Fibroblast of lung (primary cell): ENCODE measurements at regions not wholly inside any gene's neighbourhood (a gene's known extent, or its start where the extent isn't known, plus 50 kb on each side); places are given as distances from the start of the nearest gene placed in this dataset.

ENCODE experiments used
- DNase-seq, 2 donors: peaks; one replicate each; pipeline versions ENCODE4 v3.0.0 to v3.0.0-alpha.2; 2010; ENCODE audit warnings: low read depth in 2 of 2
- H2AFZ ChIP-seq: 2 replicates; pipeline ENCODE4 v1.5.1; 2012; ENCODE audit warnings: low read length, control low read depth, inconsistent platforms
- H3K27ac ChIP-seq: 2 replicates; pipeline ENCODE4 v1.5.1; 2011; ENCODE audit warnings: low read length, control low read depth; ENCODE audit not compliant: insufficient read depth
- H3K27me3 ChIP-seq: 2 replicates; pipeline ENCODE4 v1.5.1; 2011; ENCODE audit warnings: mild to moderate bottlenecking, low read length; ENCODE audit not compliant: control insufficient read depth, insufficient read depth
- H3K36me3 ChIP-seq: 2 replicates; pipeline ENCODE4 v1.5.1; 2011; ENCODE audit warnings: low read length; ENCODE audit not compliant: control insufficient read depth, insufficient read depth
- H3K4me1 ChIP-seq: 2 replicates; pipeline ENCODE4 v1.5.1; 2011; ENCODE audit warnings: low read length; ENCODE audit not compliant: control insufficient read depth, insufficient read depth; ENCODE audit errors: extremely low read depth
- H3K4me2 ChIP-seq: 2 replicates; pipeline ENCODE4 v1.5.1; 2011; ENCODE audit warnings: low read length, control low read depth; ENCODE audit not compliant: insufficient read depth; ENCODE audit errors: extremely low read depth
- H3K4me3 ChIP-seq, 4 experiments: fragments of 200-600 bp in 1 of 4; sonication (generic) in 1 of 4; replicated peaks in 1 of 4; 2 replicates each; pipeline ENCODE4 v1.5.1; 2011 to 2016; ENCODE audit warnings: low read length in 4 of 4, low read depth in 3 of 4, mild to moderate bottlenecking in 3 of 4, control low read depth in 2 of 4, inconsistent platforms in 1 of 4, mixed read lengths in 1 of 4; ENCODE audit not compliant: insufficient read depth in 1 of 4; ENCODE audit errors: control extremely low read depth in 1 of 4
- H3K79me2 ChIP-seq: 2 replicates; pipeline ENCODE4 v1.5.1; 2012; ENCODE audit warnings: mild to moderate bottlenecking, low read length, inconsistent platforms; ENCODE audit not compliant: control insufficient read depth, insufficient read depth
- H3K9ac ChIP-seq: 2 replicates; pipeline ENCODE4 v1.5.1; 2011; ENCODE audit warnings: mild to moderate bottlenecking, low read length, control low read depth; ENCODE audit not compliant: insufficient read depth
- H3K9me3 ChIP-seq: 2 replicates; pipeline ENCODE4 v1.5.1; 2012; ENCODE audit warnings: low read depth, low read length; ENCODE audit not compliant: control insufficient read depth, insufficient read depth
- H4K20me1 ChIP-seq: 2 replicates; pipeline ENCODE4 v1.5.1; 2011; ENCODE audit warnings: low read length; ENCODE audit not compliant: control insufficient read depth, insufficient read depth; ENCODE audit errors: extremely low read depth
- EZH2 ChIP-seq: IDR thresholded peaks from 2 replicates; pipeline ENCODE4 v1.5.1; 2012; ENCODE audit warnings: low read length, control low read depth, mild to moderate bottlenecking; ENCODE audit errors: missing control alignments
- TF ChIP-seq, protein P1 (sequence below), 2 donors: IDR thresholded peaks in 1 of 2; conservative IDR thresholded peaks in 1 of 2; 1 replicate in 1 of 2; 2 replicates in 1 of 2; pipeline ENCODE4 v1.5.1; 2011 to 2012; ENCODE audit warnings: low read length in 2 of 2, control low read depth in 1 of 2, inconsistent platforms in 1 of 2, low read depth in 1 of 2, mild to moderate bottlenecking in 1 of 2

DNA sequence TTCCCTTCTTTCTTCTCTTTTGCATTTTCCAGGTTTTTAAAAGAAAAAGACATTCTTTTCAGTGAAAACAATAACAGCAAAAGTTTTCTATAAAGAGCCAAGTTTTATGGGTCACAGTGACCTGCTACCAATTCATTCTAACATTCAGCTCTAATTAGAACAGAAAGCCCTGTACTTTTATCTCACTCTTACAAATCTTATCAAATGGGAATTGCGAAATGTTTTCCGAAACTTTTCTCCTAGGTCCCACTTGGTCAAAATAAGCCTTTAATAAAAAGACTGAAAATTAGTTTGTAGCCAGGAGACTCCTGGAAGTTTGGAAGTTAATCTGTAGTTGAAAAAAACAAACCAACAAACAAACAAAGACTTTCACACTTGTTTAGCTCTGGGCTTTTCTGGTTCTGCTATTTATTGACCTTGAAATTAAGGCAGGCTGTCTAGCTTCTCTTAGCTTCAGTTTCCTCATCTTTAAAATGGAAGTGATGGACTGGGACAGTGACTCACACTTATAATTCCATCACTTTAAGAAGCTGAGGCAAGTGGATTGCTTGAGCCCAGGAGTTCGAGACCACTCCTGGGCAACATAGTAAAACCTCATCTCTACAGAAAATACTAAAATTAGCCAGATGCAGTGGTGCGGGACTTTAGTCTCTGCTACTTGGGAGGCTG is 613.5 kb upstream of the CDH4 start:
- no peak overlapping the region for H3K9ac ChIP-seq
- TF ChIP-seq, protein P1, sequence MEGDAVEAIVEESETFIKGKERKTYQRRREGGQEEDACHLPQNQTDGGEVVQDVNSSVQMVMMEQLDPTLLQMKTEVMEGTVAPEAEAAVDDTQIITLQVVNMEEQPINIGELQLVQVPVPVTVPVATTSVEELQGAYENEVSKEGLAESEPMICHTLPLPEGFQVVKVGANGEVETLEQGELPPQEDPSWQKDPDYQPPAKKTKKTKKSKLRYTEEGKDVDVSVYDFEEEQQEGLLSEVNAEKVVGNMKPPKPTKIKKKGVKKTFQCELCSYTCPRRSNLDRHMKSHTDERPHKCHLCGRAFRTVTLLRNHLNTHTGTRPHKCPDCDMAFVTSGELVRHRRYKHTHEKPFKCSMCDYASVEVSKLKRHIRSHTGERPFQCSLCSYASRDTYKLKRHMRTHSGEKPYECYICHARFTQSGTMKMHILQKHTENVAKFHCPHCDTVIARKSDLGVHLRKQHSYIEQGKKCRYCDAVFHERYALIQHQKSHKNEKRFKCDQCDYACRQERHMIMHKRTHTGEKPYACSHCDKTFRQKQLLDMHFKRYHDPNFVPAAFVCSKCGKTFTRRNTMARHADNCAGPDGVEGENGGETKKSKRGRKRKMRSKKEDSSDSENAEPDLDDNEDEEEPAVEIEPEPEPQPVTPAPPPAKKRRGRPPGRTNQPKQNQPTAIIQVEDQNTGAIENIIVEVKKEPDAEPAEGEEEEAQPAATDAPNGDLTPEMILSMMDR (conservative IDR thresholded peaks at IDR 0.05 in 1 of 2, IDR thresholded peaks at IDR 0.05 in 1 of 2; ENCODE audit: low read depth in 1 of 2, low read length in 2 of 2): no peak
- no peak for TF ChIP-seq EZH2
- no peak for DNase-seq

DNA sequence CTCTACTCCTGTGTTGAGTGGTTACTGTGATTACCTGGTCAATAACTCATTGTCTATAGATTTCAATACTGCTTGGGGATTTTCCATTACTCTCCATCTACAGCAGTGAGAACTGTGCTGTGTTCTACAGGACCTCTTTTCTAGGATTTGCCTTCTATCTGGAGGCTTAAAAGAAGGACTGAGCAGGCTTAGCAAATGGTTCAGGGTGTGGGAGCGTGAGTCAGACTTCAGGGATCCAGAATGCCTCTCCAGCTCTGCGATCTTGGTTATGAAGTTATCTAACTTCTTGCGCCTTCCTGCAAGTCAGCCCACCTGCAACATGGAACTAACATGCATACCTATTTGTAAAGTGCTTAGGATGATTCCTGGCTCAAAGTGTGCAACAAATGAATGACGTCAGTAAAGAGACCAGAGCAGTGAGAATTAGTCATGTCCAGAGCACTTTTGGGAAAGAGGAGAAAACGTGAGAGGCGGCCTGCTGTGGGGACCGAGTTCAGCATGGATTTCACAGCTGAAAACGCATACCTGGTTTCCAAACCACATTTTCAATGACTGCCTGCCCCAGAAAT is 610.1 kb upstream of the CDH4 start:
- Histone ChIP-seq H3K9me3 (no peaks in the 10 kb centered on the region), H3K4me2 (no peak overlapping the region), H3K9ac (no peak overlapping the region), H2AFZ (no peak overlapping the region), H3K27ac (no peak overlapping the region), H3K79me2 (no peaks in the 10 kb centered on the region), H3K36me3 (no peaks in the 10 kb centered on the region), H3K27me3 (no peaks in the 10 kb centered on the region), H3K4me1 (no peaks in the 10 kb centered on the region), H3K4me3 (no peak overlapping the region), H4K20me1 (no peaks in the 10 kb centered on the region)
- peak in 1 of 2 donors; percentile 8 for DNase-seq
- no peak for TF ChIP-seq EZH2
- TF ChIP-seq, protein P1 (conservative IDR thresholded peaks at IDR 0.05 in 1 of 2, IDR thresholded peaks at IDR 0.05 in 1 of 2; ENCODE audit: low read depth in 1 of 2, low read length in 2 of 2): no peak

More for the DNA sequence above, 613.5 kb upstream of the CDH4 start:
- no peaks in the 10 kb centered on the region for H3K4me1 ChIP-seq
- no peak overlapping the region for H3K27ac ChIP-seq
- no peaks in the 10 kb centered on the region for H3K27me3 ChIP-seq
- H3K4me2 ChIP-seq: no peak overlapping the region
- no peaks in the 10 kb centered on the region for H3K79me2 ChIP-seq
- H3K4me3 ChIP-seq: no peak overlapping the region
- no peak overlapping the region for H2AFZ ChIP-seq
- H4K20me1 ChIP-seq: no peaks in the 10 kb centered on the region
- H3K36me3 ChIP-seq: no peaks in the 10 kb centered on the region
- H3K9me3 ChIP-seq: no peaks in the 10 kb centered on the region

DNA sequence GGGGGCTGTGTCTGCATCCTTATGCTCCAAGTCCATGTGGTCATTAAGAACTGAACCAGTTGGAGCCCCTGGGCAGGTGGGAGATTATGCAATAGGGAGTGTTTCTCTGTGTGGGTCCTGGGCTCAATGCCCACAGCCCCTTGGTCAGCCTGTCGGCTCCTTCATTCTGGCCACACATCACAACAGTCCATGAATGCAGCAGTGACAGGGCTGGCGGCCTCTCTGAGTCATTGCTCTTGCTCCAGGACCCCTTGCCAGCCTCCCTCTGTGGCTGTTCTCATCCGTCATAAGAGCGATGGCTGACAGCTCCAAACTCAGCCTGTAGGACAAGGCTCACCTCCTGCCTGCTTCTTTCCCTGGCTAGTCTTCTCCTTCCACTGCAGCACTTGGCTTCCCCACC is 609.5 kb upstream of the CDH4 start:
- no peak for DNase-seq
- no peaks in the 10 kb centered on the region for H3K9me3 ChIP-seq
- no peaks in the 10 kb centered on the region for H3K36me3 ChIP-seq
- no peak overlapping the region for H2AFZ ChIP-seq
- H3K27ac ChIP-seq: no peak overlapping the region
- H3K4me3 ChIP-seq: no peak overlapping the region
- H3K79me2 ChIP-seq: no peaks in the 10 kb centered on the region
- no peak overlapping the region for H3K9ac ChIP-seq
- no peaks in the 10 kb centered on the region for H4K20me1 ChIP-seq
- no peaks in the 10 kb centered on the region for H3K4me1 ChIP-seq
- H3K27me3 ChIP-seq: no peaks in the 10 kb centered on the region
- no peak for TF ChIP-seq EZH2
- TF ChIP-seq, protein P1 (conservative IDR thresholded peaks at IDR 0.05 in 1 of 2, IDR thresholded peaks at IDR 0.05 in 1 of 2; ENCODE audit: low read depth in 1 of 2, low read length in 2 of 2): no peak
- no peak overlapping the region for H3K4me2 ChIP-seq
